ENCODE measurements at regions not wholly inside any gene's neighbourhood (a gene's known extent, or its start where the extent isn't known, plus 50 kb on each side); places are given as distances from the start of the nearest gene placed in this dataset.
A peak's percentile ranks its signal among the peaks of the same experiment; 100 is the strongest.

DNA sequence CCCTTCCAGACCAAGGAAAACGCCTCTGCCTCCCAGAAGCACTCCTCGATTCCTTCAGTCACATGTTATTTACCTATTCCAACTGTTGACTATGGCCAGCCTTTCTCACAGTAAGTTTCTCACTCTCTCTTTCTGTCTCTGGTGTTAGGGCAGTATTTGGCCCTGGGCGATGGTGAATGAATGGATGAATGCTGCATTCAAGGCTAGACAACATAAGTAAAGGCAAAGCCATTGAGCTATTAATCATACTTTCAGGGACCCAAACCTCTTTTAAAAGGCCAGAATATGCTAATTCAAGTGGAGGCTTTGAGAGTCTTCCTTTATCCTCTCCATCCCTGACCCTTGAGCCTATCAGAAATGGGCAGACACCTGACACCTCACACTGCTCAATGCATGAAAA is 78.5 kb downstream of the SEC61B start:
- Histone ChIP-seq H3K36me3 (ENCODE audit: control insufficient read depth in 2 of 4, insufficient read depth in 4 of 4, low read length in 3 of 4) (no peaks in the 10 kb centered on the region), H3K9me3 (ENCODE audit: insufficient read depth in 2 of 2, low read depth in 1 of 2, low read length in 1 of 2) (no peaks in the 10 kb centered on the region), H3K27me3 (replicated peaks in 1 of 4; ENCODE audit: control insufficient read depth in 3 of 4, extremely low read depth in 1 of 4, insufficient read depth in 3 of 4, low read length in 3 of 4) (no peaks in the 10 kb centered on the region), H3K79me1 (ENCODE audit: low read depth, low read length) (no peaks in the 10 kb centered on the region), H3K27ac (ENCODE audit: low read depth, low read length) (no peak overlapping the region), H2AK5ac (ENCODE audit: low read depth, low read length) (no peak overlapping the region), H3K4me2 (ENCODE audit: insufficient read depth in 1 of 2, low read depth in 2 of 2, low read length in 2 of 2) (no peak overlapping the region), H3K23me2 (ENCODE audit: low read depth, low read length) (no peaks in the 10 kb centered on the region; the same call in 1 of the 2 replicates), H2AFZ (ENCODE audit: low read length) (0 out of 2 replicates have a peak overlapping the region, but pooled peaks have one; percentile 37), H3K4me3 (ENCODE audit: extremely low read depth in 1 of 4, insufficient read depth in 2 of 4, low read depth in 3 of 4, low read length in 4 of 4) (no peak overlapping the region), H3K23ac (ENCODE audit: insufficient read length) (no peak overlapping the region), H4K8ac (ENCODE audit: extremely low read depth, insufficient read depth, low read length) (no peak overlapping the region), H4K91ac (replicated peaks; ENCODE audit: insufficient read length, low read length) (no peak overlapping the region), H4K5ac (ENCODE audit: insufficient read length, low read depth, low read length) (no peak overlapping the region), H3K4me1 (replicated peaks in 1 of 4; ENCODE audit: control insufficient read depth in 3 of 4, insufficient read depth in 4 of 4, low read length in 3 of 4) (peaks cover 0 to 10% (median 5%) of the 10 kb centered on the region in 4 experiments), H3K79me2 (ENCODE audit: control insufficient read depth in 1 of 2, insufficient read depth in 2 of 2, low read length in 2 of 2) (no peaks in the 10 kb centered on the region), H2BK20ac (ENCODE audit: low read length) (no peak overlapping the region), H3K18ac (ENCODE audit: extremely low read depth, low read length) (no peak overlapping the region), H3K14ac (ENCODE audit: insufficient read length) (no peak overlapping the region), H2BK120ac (replicated peaks; ENCODE audit: low read depth, low read length) (no peak overlapping the region), H4K20me1 (replicated peaks in 1 of 2; ENCODE audit: control insufficient read depth in 1 of 2, insufficient read depth in 2 of 2, low read length in 2 of 2) (no peaks in the 10 kb centered on the region), H2BK15ac (ENCODE audit: low read length) (no peak overlapping the region), H3K4ac (replicated peaks; ENCODE audit: insufficient read length, low read depth, low read length) (no peak overlapping the region), H2BK5ac (ENCODE audit: low read depth, low read length) (no peak overlapping the region), H3K9ac (replicated peaks in 1 of 4; ENCODE audit: extremely low read depth in 1 of 4, low read depth in 3 of 4, low read length in 3 of 4) (no peak overlapping the region), H3K56ac (replicated peaks; ENCODE audit: insufficient read length, low read depth, low read length) (no peak overlapping the region), H2BK12ac (ENCODE audit: low read depth, low read length) (no peak overlapping the region)
- TF ChIP-seq HDAC6 (IDR thresholded peaks at IDR 0.05; ENCODE audit: low read depth, low read length) (no peak), SAP30 (IDR thresholded peaks at IDR 0.05; ENCODE audit: insufficient read depth, insufficient replicate concordance, low read length) (no peak)
- POLR2A ChIA-PET (ENCODE audit: partially characterized antibody), result no interaction called here
- FAIRE-seq (no peak), DNase-seq (ENCODE audit: low read depth in 1 of 2, low spot score in 2 of 2) (no peak)
- 87% methylated on average over 3 of the region's 3 CpGs; no CpG with 5 or more reads in 1 of the 2 experiments for WGBS, 2 experiments (ENCODE audit: extremely low coverage in 1 of 2, insufficient coverage in 1 of 2, insufficient read length in 1 of 2, insufficient replicate concordance in 2 of 2, low coverage in 1 of 2, low lambda C conversion rate in 2 of 2, missing lambda C conversion rate in 1 of 2)
- CTCF ChIA-PET (ENCODE audit: partially characterized antibody), result interaction anchor here (0.5 to 2.0 kb wide), 6 partner anchors 12 to 263 kb away, joined by 3 to 6 read pairs (median 3); no protein-coding TSS in a partner anchor
